ENCODE measurements at regions not wholly inside any gene's neighbourhood (a gene's known extent, or its start where the extent isn't known, plus 50 kb on each side); places are given as distances from the start of the nearest gene placed in this dataset.

DNA sequence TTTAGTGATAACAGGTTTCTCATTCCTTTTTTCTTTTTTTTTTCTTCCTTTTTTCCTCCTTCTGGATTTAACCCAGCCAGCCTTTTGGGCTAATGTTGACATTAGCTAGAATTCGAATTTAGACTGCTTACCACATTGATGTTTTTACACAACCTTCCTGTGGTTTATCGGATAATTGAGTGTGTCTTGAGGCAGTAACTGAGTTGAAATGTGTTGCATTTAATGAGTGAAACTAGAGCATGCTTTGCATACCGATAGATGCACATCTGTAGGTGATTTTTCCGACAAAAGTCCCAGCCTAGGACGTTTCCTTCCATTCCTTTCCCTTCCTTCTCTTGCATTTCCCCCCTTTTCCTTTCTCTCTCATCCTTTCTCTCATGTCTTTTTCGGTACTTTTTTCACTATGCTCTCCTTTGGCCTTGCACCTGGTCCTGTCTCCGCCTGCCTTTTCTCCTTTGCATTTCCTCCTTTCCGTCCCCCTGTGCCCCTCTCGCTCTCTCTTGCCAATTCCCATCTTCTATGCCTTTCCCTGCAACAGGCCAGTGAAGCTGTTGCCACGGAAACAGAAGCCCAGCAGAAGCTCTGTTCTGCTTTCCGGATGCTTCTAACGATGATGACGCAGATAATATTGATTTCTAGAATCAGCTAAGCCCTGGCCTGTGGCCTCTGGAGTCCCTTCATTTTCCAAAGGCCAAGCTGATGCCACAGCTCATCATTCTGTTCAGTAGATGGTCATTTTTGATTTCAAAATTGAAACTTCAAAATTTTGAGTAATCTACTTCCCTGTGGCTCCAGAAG is 76.1 kb downstream of the SLC25A47 start:
- DNase-seq (ENCODE audit: low spot score), result no peak

DNA sequence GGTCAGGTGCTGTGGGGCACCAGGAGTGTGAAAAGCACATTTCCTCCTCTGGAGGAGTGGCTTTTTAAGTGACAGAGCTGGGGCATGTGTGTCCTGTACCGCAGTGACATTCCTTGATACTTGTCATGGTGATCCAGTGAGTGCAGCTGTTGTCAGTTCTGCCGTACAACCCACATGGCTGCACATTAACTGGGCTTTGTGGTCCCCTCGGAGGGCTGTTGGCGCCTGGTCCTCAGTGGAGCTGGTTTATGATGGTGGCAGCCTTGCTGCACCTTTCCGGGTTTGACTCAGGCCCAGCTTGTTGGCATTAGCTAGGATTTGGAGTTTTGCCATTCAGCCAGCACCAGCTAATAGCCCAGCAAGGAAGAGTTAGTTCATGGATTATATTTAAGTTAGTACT is 77.0 kb downstream of the SLC25A47 start:
- DNase-seq (ENCODE audit: low spot score), result no peak

DNA sequence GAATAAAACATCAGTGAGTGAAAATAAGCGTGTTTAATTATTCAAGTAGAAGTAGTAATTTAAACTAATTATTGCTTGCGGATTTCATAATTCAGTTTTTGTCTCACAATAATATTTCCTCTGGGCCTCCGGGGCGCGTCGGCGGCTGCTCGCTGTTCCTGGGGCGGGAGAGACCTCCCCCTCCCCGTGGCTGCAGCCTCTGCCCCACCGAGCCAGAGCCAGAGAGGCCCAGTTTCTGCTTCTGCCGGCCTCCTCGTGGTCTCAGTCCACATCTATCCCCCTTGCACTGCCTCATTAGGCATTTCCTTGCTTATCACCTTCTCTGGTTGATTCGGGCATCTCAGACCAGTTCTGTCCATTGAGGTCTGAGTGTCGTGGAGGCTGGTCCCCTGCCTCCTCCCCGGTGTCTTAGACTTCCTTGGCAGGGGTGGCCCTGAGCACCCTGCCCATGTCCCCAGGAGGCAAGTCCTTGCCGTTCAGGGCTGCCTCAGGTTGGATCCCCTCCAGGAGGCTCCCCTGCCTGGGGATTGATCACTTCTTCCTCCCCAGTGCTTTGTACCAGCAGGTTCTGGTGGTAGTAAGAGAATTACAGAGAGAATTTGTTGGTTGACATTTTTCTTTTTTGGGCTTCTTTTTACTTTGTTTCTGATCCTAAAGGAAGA is 78.0 kb downstream of the SLC25A47 start:
- DNase-seq (ENCODE audit: low spot score), result no peak

DNA sequence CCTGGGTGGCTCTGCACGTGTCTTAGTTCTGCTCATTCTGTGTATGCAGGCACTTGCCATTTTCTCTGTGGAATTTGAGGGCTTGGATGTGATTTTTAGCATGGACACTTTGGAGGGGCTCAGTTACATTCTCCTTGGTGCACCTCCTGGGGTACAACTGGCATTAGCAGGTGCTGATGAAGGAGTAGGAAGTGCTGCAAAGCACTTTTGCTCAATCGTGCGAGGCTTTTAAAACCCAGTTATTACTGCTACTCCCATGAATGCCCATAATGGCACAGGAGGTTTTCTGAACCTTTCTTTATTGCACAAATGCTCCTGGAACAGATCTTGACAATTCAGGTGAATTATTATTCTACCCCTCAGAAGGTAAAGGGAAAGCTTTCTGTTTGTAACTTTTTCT is 78.7 kb downstream of the SLC25A47 start:
- no peak for DNase-seq (ENCODE audit: low spot score)

DNA sequence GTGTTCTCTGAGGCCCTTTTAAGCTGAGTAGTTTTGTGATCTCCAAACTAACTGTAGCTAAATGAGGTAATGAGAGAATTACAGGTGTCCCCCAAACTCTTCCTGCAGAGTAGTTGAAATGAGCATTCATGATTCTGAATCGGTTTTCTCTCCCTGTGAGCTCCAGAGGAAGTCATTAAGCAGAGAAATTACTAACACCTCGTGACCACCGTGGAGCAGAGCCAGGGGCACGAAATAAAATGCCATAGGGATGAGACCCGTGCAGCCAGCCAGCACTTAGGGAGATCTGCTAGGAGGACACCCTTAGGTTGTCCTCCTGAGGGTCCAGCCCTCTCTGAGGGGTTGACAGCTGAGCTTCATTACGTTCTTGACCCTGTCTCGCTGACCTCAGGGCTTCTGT is 79.5 kb downstream of the SLC25A47 start:
- DNase-seq (ENCODE audit: low spot score), result no peak

DNA sequence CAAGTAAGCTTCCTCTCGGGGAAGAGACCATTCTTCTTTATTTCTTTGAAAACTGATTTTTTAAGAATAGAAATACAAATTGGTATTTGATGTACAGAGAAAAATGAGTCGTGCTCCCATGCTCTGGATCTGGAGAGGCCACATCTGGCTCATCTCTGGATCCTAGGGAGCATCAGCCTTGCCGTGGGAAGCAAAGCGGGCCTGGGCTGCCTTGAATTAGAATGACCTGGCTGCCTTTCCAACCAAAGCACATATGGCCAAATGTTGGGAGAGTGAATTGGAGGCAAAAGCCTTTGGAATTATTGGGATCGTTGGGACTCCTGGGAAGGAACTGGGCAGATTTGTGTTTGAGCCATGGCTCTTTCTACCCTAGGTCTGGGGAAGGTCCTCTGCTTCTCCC is 80.0 kb downstream of the SLC25A47 start:
- DNase-seq (ENCODE audit: low spot score), result no peak

DNA sequence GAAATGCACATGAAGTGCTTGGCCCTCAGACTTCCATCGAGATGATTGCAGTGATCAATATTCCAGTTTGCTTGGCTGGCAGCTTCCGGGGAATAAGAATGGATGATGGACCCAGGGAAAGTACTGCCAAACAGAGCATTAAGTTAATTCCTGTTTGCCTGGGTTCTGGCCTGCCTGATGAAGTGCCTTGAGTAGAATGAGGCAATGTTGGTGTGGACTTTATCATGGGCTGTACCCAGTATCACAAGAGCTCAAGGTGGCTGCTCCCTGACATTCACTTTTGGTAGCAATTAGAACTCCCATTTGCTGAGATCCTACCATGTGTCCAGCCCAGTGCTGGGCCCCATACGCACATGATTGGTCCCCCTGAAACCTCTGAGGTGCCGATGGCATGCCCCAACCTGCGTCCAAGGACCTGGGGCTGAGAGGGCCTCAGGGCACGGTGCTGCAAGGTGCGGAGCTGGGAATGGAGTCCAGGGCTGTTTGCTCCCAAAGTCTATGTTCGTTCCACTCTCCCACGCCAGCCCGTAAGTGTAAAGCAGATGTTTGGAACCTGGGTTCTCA is 80.7 kb downstream of the SLC25A47 start:
- no peak for DNase-seq (ENCODE audit: low spot score)

DNA sequence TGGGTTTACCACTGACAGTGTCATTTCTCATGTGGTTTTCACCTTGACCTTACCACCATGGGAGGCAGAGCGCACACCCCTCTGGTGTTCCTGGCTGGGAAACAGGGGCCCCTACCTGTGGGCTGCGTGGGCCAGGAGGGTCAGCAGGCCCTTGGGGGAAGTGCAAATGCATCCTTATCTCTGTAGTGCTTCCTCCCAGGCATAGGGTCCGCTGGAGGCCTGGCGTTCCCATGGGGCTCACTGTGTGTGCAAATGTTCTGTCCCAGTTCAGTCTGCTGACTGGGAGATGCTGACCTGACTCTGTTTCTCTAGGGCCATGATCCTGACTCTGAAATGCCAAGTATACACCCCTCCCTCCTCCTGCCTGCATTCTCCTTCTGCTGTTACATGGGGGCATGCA is 81.3 kb downstream of the SLC25A47 start:
- no peak for DNase-seq (ENCODE audit: low spot score)

DNA sequence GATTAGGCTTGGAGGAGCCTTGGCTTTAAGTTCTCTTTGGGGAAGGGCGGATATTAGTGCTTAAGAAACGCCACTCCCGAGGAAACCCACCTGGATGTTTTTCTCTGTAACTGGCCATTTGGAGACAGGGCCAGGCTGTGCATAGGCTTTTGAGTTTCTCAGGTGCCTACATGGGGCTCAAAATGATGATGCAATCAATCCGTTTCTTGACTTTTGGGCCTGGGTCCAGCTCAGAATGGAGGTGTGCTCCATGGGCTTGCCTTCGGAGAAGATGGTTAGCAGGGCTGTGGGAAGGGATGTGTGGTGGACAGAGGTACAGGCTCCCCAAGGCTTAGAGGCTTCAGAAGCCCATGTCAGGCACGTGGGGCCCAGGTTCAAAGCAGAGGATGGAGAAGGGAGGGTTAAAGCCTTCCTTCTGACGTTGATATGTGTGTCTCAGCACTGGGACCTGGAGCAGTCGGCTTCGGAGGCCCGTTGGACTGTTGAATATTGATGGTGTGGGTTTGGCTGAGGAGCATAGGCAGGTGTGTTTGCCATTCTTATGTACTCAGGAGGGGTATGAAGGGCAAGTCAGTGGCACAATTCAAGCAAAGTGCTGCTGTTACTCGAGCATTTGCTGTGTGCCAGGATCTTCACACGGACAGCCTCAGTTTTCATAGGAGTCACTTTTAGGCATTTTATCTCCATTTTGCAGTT is 82.8 kb downstream of the SLC25A47 start:
- DNase-seq (ENCODE audit: low spot score), result no peak

DNA sequence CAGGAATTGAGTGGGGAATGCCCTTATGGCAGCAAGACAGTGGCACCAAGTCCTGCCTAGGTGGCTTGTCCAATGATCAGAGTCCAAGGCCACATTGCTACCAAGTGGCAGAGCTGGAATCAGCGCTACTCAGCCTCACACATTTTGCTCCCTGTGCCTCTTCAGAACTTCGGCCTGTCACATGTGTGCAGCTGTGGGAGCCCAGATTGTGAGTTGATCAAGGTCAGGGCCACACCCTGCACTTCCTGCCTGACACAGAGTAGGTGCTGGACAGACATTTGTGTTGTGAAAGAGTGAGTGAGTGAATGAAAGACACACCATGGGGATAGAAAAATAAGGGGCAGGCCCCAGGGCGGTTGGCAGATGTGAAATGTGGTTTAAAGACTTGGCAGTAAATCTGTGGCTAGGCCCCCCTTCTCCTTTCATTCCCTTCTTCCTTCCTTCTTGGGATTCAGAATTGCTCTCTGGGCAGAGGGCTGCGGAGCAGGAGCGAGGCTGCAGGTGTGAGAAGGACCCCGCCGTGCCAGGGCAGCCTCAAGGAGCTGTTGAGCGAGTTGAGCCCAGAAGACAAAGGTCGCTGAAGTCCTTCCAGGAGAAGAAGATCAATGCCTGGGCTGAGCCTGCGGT is 83.5 kb downstream of the SLC25A47 start:
- DNase-seq (ENCODE audit: low spot score), result no peak

DNA sequence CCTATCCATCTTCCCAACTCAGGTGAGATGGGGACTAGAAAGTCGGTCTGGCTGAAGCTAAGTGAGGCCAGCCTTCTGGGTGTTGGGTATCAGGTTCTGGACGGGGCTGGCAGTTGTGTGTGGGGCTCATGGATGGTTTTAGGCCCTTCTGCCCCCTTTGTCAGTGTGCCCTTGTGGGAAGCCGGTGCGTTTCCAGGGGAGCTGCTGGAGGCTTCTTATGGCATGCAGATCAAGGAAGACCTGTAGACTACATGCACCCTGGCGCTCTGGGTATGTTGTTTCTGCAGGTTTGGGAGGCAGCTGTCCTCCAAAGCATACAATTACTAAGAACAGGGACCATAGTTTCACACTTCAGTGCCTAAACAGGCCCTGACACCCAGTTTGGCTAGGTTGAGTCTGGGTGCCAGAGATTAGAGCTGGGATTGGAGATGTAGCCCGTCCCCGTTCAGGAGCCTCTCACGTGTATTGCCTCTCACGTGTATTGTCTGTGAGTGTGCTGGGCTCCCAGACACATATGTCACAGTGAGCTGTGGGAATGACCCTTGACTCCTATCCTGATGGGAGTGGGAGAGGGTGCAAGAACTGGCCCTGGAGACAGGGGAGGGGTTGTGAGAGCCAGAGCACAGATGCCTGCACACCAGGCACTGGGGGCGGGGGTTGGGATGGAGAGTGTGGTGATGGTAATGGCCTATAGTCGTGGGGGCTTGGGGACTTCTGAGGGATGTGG is 84.4 kb downstream of the SLC25A47 start:
- DNase-seq (ENCODE audit: low spot score), result no peak

DNA sequence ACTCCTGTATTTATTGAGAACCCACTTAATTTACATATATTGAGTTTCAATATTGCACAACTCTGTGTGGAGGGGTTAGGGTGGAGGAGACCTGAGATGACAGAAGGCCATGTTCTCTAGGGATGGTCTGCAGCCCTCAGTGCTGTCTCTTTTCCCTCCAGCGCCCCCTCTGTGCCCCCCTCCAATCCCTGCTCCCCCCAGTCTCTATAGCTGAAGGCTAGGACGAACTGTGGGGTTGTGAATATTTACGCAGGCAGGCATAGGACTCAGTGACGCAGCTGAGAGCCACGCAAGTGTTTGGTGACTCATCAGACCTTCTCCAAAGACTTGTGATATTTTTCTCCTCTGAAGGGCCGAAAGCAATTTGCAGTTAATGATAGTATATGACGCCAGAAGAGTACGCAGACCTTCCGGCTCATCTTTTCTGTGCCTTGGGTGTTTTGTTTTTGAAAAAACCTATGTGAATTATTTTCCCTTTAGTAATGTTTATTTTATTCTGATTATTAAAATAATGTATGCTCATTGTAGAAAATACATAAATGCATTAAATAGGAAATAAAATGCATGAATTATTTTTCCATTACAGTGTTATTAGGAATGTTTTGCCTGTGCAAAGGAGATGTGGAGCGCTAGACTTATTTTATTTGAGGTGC is 85.3 kb downstream of the SLC25A47 start:
- no peak for DNase-seq (ENCODE audit: low spot score)

DNA sequence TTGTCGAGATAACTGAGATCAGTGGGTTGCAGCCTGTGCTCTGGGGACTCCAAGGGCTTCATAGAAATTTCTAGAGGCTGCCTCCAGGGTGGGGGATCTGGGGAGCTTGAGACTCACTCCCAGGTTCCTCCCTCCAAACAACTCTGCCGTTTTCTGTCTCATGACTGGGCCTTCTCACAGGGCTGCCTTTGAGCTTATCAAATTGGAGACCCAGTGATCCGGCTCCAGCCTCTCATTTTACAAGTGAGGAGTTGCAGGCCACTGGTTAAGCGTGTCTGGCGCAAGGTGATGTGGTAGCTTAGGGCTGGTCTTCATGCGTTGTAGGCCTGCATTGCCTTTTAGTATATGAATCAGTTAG is 85.8 kb downstream of the SLC25A47 start:
- no peak for DNase-seq (ENCODE audit: low spot score)

DNA sequence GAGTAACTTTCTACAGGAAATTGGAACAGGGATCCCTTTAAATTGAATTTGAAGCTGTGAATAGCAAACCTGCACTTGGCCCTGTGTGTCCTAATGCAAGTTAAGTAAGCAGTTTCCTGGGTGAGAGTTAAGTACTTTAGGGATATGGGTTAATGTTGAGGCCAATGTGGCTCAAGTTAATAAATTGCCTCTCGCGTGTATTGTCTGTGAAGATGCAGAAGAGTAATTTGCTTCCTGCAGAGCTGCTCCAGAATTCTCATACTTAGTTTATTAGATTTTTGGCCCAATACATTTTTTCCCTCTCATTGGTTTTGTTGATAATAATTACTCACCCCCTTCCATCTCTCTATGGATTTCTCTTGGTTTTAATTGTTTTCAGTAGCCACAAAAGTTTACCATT is 86.5 kb downstream of the SLC25A47 start:
- DNase-seq (ENCODE audit: low spot score), result no peak

DNA sequence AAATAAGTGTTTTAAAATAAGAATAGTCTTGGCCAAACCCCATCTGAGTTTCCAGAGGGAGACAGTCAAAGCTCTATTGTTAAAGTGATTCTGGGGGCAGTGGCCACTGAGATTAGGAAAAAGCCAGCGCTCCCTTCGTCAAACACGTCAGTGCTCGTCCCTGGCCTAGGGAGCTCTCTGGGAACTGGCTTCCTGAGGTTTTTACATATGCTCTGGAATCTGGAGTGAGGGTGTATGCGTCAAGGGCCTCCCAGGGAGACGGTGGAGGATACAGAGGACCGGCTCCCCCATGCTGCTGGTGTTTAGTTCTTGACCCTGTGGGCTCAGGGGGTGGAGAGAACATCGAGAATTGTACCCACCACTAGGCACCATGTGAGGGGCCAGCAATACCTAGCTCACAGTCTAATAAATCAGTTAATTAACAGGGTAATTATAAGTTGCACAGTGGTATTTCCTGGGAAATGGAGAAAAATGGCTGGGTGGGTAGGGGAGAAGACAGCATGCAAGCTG is 87.0 kb downstream of the SLC25A47 start:
- DNase-seq (ENCODE audit: low spot score), result no peak

DNA sequence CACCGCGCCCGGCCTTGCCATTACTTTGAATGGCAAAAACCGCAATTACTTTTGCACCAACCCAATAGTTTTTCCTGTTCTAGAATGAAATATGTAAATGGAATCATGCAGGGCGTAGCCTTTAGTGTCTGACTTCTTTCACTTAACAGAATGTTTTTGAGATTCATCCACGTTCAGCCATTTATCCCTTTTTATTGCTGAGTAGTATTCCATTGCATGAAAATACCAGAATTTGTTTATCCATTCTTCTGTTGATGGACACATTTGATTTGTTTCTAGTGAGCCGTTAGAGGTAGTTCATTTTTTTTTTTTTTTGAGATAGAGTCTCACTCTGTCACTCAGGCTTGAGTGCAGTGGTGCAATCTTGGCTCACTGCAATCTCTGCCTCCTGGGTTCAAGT is 90.6 kb downstream of the SLC25A47 start:
- DNase-seq (ENCODE audit: low spot score), result no peak

DNA sequence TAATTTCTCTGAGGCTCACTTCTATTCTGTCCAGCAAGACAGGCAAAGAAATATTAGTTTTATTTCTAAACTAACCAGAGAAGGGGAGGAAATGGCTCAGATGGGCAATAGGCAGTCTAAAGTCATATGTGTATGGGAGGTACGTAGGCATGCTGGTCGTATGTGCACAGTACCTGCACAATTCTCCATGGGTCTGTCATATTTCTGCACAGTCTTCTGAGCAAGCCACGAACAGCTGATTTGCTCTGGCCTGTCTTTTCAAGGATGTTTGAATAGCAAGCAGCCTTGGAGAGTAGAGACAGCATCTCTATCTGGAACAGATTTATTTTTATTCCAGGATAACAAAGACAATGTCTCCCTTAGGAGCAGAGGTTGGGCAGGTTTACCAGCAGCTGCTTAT is 92.1 kb downstream of the SLC25A47 start:
- no peak for DNase-seq (ENCODE audit: low spot score)

DNA sequence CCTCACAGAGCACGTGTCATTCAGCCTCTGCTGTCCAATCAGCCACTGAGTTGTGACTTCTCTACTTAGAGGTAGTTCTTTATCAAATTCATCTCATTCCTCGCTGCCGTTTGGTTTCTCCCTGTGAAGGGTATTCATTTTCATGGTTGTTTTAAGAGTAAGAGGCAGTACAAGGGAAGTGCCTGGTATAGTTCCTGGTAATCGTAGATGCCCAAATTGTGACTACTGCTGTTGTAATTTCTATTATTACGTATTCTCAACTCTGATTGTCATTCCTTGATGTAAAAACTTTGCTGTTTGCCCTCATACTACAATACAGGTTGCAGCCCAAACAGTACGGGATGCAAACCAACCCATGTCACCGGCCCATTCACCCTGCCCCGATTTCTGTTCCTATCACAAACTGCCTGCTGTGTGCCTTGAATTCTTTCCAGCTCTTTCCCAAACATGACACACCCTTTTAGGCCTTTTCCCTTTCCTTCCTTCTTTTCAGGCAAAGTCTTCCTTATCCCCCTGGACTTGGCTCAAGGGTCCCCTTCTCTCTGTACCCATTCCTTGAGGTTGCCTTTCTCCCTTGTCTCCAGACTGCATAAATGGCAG is 93.0 kb downstream of the SLC25A47 start:
- no peak for DNase-seq (ENCODE audit: low spot score)

DNA sequence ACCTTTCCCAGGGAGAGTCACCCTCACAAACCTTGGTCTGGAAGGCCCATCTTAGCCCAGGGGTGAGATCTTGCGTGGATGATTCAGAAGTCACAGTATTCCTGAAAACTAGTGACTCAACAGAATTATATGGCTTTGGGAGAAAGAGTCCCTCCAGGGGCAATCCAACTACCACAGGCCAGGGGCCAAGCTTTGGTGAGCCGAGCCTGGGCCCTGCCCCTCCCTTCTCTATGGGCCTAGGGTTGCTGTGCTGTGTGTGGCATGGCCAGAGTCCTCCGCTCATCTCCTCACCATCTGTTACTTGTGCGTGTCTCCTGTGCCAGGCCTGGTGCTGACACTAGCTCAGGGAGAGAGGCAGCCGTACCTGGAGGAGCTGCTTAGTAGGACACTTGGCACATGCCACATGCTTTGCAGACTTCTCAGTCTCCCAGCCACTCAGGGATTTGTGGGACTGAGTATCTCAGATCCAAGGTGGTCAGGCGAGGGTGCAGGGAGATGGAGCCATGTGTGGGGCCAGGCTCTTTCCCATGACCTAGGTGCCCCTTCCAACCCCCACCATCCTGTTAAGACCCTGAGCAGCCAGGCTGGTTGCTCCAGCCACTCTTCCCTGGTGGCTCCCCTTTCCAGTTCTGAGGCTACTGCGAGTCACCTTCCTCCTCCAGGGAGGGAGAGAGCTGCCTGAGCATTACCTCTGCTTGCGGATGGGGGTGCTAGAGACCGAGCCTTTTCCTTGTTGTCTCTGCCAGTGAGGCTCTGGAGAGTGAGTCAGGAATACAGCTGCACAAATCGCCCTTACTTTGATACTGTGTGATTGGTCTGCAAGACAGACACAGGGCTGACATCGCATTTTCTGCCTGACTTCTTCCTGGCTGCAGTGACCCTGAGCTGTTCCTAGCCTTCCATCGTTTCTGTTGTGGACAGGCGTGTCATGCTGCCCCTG is 94.1 kb downstream of the SLC25A47 start:
- no peak for DNase-seq (ENCODE audit: low spot score)

DNA sequence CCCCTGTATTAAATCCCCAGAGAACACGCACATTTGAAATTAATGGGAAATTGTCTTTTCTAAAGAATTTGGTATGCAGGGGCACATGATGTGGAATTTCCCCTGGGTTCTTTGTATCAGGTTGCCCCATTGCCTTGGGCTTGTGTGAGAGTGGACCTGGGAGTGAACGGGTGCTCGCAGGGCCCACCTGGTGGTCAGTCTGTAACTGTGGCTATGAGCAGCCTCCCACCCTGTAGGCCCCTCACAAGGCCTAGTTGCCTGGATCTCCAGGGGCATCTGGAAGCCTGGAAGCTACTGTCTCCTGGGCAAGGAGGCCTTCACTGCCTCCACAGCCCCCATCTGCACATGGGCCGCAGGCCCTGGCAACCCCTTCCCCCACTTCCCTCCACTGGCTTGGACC is 96.7 kb downstream of the SLC25A47 start:
- no peak for DNase-seq (ENCODE audit: low spot score)

Measured in hematopoietic multipotent progenitor cell treated with erythropoietin and hydrocortisone succinate and interleukin-3 and kit ligand, for 15 days (in vitro differentiated cells).